ENCODE measurements at regions not wholly inside any gene's neighbourhood (a gene's known extent, or its start where the extent isn't known, plus 50 kb on each side); places are given as distances from the start of the nearest gene placed in this dataset.

- no peak overlapping the region for H3K4me2 ChIP-seq (ENCODE audit: low read length)
- 0 out of 2 replicates have a peak, but pooled peaks cover 2% of the 10 kb centered on the region for H3K27me3 ChIP-seq (ENCODE audit: control insufficient read depth, low read length)
- H3K4me1 ChIP-seq (ENCODE audit: control insufficient read depth, low read length): no peaks in the 10 kb centered on the region
- no peaks in the 10 kb centered on the region for H3K9me2 ChIP-seq (replicated peaks; ENCODE audit: control insufficient read depth, low read length)
- H3K27ac ChIP-seq (ENCODE audit: low read depth, low read length): no peak overlapping the region
- H3K4me3 ChIP-seq (ENCODE audit: low read length): no peak overlapping the region
- no peaks in the 10 kb centered on the region for H4K20me1 ChIP-seq (ENCODE audit: control insufficient read depth, insufficient read depth, low read depth, low read length)
- H3K36me3 ChIP-seq (ENCODE audit: control insufficient read depth, low read length): no peaks in the 10 kb centered on the region
- H3K9me3 ChIP-seq (ENCODE audit: control insufficient read depth, insufficient read depth, low read length): no peaks in the 10 kb centered on the region
- H3F3A ChIP-seq (ENCODE audit: control insufficient read depth, insufficient read depth): no peaks in the 10 kb centered on the region
- no peak for TF ChIP-seq CTCF (IDR thresholded peaks at IDR 0.05; ENCODE audit: low read depth, low read length, poor library complexity, severe bottlenecking)
- no peaks in the 10 kb centered on the region for H3K79me2 ChIP-seq (ENCODE audit: control insufficient read depth, low read length)
Measured at GRCh38 chr18:55906536-55906935, 318.5 kb upstream of the TCF4 start.

DNA sequence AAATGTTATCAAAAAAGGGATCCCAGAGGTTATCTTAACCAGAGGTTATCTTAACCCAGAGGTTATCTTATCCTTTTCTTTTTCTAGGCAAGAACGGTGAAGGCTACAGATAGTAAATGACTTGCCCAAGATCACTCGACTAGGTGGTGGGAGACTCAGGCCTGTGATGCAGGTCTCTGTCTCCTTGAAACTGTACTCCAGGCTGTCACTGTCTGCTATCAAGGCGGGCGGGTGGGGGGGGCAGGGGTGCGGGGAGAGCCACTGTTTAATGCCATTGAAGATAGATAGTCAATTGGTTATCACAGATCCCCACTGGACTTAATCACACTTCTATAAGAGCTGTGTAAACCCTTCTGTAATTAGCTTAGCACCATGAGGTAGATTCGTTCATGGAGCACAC is 315.9 kb upstream of the TCF4 start:
- H3K4me1 ChIP-seq (ENCODE audit: control insufficient read depth, low read length): no peaks in the 10 kb centered on the region
- H3K9me2 ChIP-seq (replicated peaks; ENCODE audit: control insufficient read depth, low read length): no peaks in the 10 kb centered on the region
- no peak overlapping the region for H3K4me2 ChIP-seq (ENCODE audit: low read length)
- H3K27ac ChIP-seq (ENCODE audit: low read depth, low read length): no peak overlapping the region
- H4K20me1 ChIP-seq (ENCODE audit: control insufficient read depth, insufficient read depth, low read depth, low read length): no peaks in the 10 kb centered on the region
- TF ChIP-seq EZH2phosphoT487 (IDR thresholded peaks at IDR 0.05; ENCODE audit: borderline replicate concordance, low read length): no peak
- TF ChIP-seq CTCF (IDR thresholded peaks at IDR 0.05; ENCODE audit: low read depth, low read length, poor library complexity, severe bottlenecking): no peak
- H3K9me3 ChIP-seq (ENCODE audit: control insufficient read depth, insufficient read depth, low read length): no peaks in the 10 kb centered on the region
- no peaks in the 10 kb centered on the region for H3F3A ChIP-seq (ENCODE audit: control insufficient read depth, insufficient read depth)
- no peaks in the 10 kb centered on the region for H3K79me2 ChIP-seq (ENCODE audit: control insufficient read depth, low read length)
- H3K36me3 ChIP-seq (ENCODE audit: control insufficient read depth, low read length): no peaks in the 10 kb centered on the region
- 0 out of 2 replicates have a peak, but pooled peaks cover 2% of the 10 kb centered on the region for H3K27me3 ChIP-seq (ENCODE audit: control insufficient read depth, low read length)
- H3K4me3 ChIP-seq (ENCODE audit: low read length): no peak overlapping the region

GRCh38 chr18:55900380-55900779 is 312.4 kb upstream of the TCF4 start:
- H3K79me2 ChIP-seq (ENCODE audit: control insufficient read depth, low read length): no peaks in the 10 kb centered on the region
- no peaks in the 10 kb centered on the region for H3K4me1 ChIP-seq (ENCODE audit: control insufficient read depth, low read length)
- no peaks in the 10 kb centered on the region for H3K9me2 ChIP-seq (replicated peaks; ENCODE audit: control insufficient read depth, low read length)
- H3K27me3 ChIP-seq (ENCODE audit: control insufficient read depth, low read length): no peaks in the 10 kb centered on the region
- H3K4me3 ChIP-seq (ENCODE audit: low read length): no peak overlapping the region
- H3K36me3 ChIP-seq (ENCODE audit: control insufficient read depth, low read length): no peaks in the 10 kb centered on the region
- no peaks in the 10 kb centered on the region for H3K9me3 ChIP-seq (ENCODE audit: control insufficient read depth, insufficient read depth, low read length)
- no peaks in the 10 kb centered on the region for H3F3A ChIP-seq (ENCODE audit: control insufficient read depth, insufficient read depth)
- no peak overlapping the region for H3K27ac ChIP-seq (ENCODE audit: low read depth, low read length)
- TF ChIP-seq EZH2phosphoT487 (IDR thresholded peaks at IDR 0.05; ENCODE audit: borderline replicate concordance, low read length) (no peak), CTCF (IDR thresholded peaks at IDR 0.05; ENCODE audit: low read depth, low read length, poor library complexity, severe bottlenecking) (no peak)
- no peak overlapping the region for H3K4me2 ChIP-seq (ENCODE audit: low read length)
- no peaks in the 10 kb centered on the region for H4K20me1 ChIP-seq (ENCODE audit: control insufficient read depth, insufficient read depth, low read depth, low read length)
